ENCODE measurements at regions not wholly inside any gene's neighbourhood (a gene's known extent, or its start where the extent isn't known, plus 50 kb on each side); places are given as distances from the start of the nearest gene placed in this dataset.
"Not testable (repeated sequence)": the region's sequence is repeated elsewhere in the genome, so short reads cannot be mapped to it uniquely, and the experiment has no call there.

- H3K27me3 ChIP-seq (ENCODE audit: control insufficient read depth in 1 of 2, insufficient read depth in 2 of 2, low read length in 2 of 2); H3K27ac ChIP-seq (ENCODE audit: low read length); H3K9me3 ChIP-seq (ENCODE audit: control insufficient read depth in 2 of 2, low read length in 2 of 2); H3K9ac ChIP-seq (ENCODE audit: low read length in 2 of 2); H3K4me1 ChIP-seq (ENCODE audit: control insufficient read depth, insufficient read depth, low read length); H3K4me3 ChIP-seq (ENCODE audit: low read length in 2 of 2): not testable (repeated sequence)
- H3K36me3 ChIP-seq (ENCODE audit: control insufficient read depth in 2 of 2, insufficient read depth in 2 of 2, low read length in 2 of 2): peaks cover 0 to 12% of the 10 kb centered on the region in 2 donors
Measured at GRCh38 chr5:34188001-34188822, 145.2 kb upstream of the C1QTNF3 start.

- peaks cover 0 to 12% of the 10 kb centered on the region in 2 donors for H3K36me3 ChIP-seq (ENCODE audit: control insufficient read depth in 2 of 2, insufficient read depth in 2 of 2, low read length in 2 of 2)
- H3K27ac ChIP-seq (ENCODE audit: low read length); H3K4me1 ChIP-seq (ENCODE audit: control insufficient read depth, insufficient read depth, low read length); H3K27me3 ChIP-seq (ENCODE audit: control insufficient read depth in 1 of 2, insufficient read depth in 2 of 2, low read length in 2 of 2); H3K4me3 ChIP-seq (ENCODE audit: low read length in 2 of 2); H3K9ac ChIP-seq (ENCODE audit: low read length in 2 of 2); H3K9me3 ChIP-seq (ENCODE audit: control insufficient read depth in 2 of 2, low read length in 2 of 2): not testable (repeated sequence)
Measured at GRCh38 chr5:34189246-34189645, 146.2 kb upstream of the C1QTNF3 start.

DNA sequence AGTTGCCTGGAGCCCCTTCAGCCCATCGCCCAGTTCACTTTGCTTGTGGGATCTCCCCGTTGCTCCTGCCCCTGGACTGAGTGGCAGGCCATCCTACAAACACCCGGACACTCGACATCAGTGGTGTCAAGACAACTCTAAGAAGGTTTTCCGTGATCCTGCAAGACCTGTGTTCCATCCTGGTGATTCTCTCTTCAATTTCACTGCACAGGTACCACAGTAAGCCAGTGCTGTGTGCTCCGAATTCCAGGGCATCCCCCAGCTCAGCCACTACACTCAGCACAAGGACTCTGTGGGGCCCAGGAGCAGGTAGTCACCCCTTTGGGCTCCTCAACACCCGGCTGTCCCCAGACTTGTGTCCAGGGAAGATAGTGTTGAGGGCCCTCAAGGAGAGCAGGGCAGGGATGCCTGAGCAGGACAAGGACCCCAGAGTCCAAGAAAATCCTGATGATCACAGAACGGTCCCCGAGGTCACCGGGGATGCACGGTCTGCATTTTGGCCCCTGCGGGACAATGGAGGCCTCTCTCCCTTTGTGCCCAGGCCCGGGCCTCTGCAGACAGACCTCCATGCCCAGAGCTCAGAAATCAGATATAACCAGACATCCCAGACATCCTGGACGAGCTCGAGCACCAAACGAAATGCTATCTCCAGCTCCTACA lies 146.9 kb upstream of the C1QTNF3 start:
- H3K4me3 ChIP-seq (ENCODE audit: low read length in 2 of 2); H3K27me3 ChIP-seq (ENCODE audit: control insufficient read depth in 1 of 2, insufficient read depth in 2 of 2, low read length in 2 of 2); H3K9ac ChIP-seq (ENCODE audit: low read length in 2 of 2); H3K9me3 ChIP-seq (ENCODE audit: control insufficient read depth in 2 of 2, low read length in 2 of 2); H3K4me1 ChIP-seq (ENCODE audit: control insufficient read depth, insufficient read depth, low read length); H3K27ac ChIP-seq (ENCODE audit: low read length): not testable (repeated sequence)
- H3K36me3 ChIP-seq (ENCODE audit: control insufficient read depth in 2 of 2, insufficient read depth in 2 of 2, low read length in 2 of 2): peaks cover 0 to 12% of the 10 kb centered on the region in 2 donors

DNA sequence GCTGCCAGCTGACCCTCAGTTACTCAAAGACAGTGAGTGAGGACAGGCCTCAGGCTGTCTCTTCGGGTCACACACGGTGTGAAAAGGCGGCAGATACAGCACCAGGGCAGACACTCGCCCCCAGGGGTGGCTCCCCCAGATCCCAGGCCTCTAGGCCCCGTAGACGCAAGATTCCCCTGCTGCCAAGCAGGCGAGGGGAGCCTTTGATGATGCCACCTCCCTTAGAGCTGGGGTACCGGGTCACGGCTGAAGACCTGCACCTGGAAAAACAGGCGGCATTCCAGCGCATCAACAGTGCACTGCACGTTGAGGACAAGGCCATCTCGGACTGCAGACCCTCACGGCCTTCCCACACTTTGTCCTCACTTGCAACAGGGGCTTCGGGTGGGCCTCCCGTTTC lies 147.5 kb upstream of the C1QTNF3 start:
- peaks cover 0 to 12% of the 10 kb centered on the region in 2 donors for H3K36me3 ChIP-seq (ENCODE audit: control insufficient read depth in 2 of 2, insufficient read depth in 2 of 2, low read length in 2 of 2)
- not testable (repeated sequence) for H3K27ac ChIP-seq (ENCODE audit: low read length); H3K4me3 ChIP-seq (ENCODE audit: low read length in 2 of 2); H3K9ac ChIP-seq (ENCODE audit: low read length in 2 of 2); H3K27me3 ChIP-seq (ENCODE audit: control insufficient read depth in 1 of 2, insufficient read depth in 2 of 2, low read length in 2 of 2); H3K9me3 ChIP-seq (ENCODE audit: control insufficient read depth in 2 of 2, low read length in 2 of 2); H3K4me1 ChIP-seq (ENCODE audit: control insufficient read depth, insufficient read depth, low read length)

- H3K27me3 ChIP-seq (ENCODE audit: control insufficient read depth in 1 of 2, insufficient read depth in 2 of 2, low read length in 2 of 2); H3K4me1 ChIP-seq (ENCODE audit: control insufficient read depth, insufficient read depth, low read length); H3K9me3 ChIP-seq (ENCODE audit: control insufficient read depth in 2 of 2, low read length in 2 of 2); H3K27ac ChIP-seq (ENCODE audit: low read length); H3K9ac ChIP-seq (ENCODE audit: low read length in 2 of 2); H3K4me3 ChIP-seq (ENCODE audit: low read length in 2 of 2): not testable (repeated sequence)
- peaks cover 0 to 12% of the 10 kb centered on the region in 2 donors for H3K36me3 ChIP-seq (ENCODE audit: control insufficient read depth in 2 of 2, insufficient read depth in 2 of 2, low read length in 2 of 2)
Measured at GRCh38 chr5:34191279-34191744, 148.3 kb upstream of the C1QTNF3 start.

- H3K27ac ChIP-seq (ENCODE audit: low read length); H3K4me1 ChIP-seq (ENCODE audit: control insufficient read depth, insufficient read depth, low read length); H3K4me3 ChIP-seq (ENCODE audit: low read length in 2 of 2); H3K9me3 ChIP-seq (ENCODE audit: control insufficient read depth in 2 of 2, low read length in 2 of 2); H3K9ac ChIP-seq (ENCODE audit: low read length in 2 of 2); H3K27me3 ChIP-seq (ENCODE audit: control insufficient read depth in 1 of 2, insufficient read depth in 2 of 2, low read length in 2 of 2): not testable (repeated sequence)
- H3K36me3 ChIP-seq (ENCODE audit: control insufficient read depth in 2 of 2, insufficient read depth in 2 of 2, low read length in 2 of 2): peaks cover 0 to 12% of the 10 kb centered on the region in 2 donors
Measured at GRCh38 chr5:34192064-34192922, 149.3 kb upstream of the C1QTNF3 start.

DNA sequence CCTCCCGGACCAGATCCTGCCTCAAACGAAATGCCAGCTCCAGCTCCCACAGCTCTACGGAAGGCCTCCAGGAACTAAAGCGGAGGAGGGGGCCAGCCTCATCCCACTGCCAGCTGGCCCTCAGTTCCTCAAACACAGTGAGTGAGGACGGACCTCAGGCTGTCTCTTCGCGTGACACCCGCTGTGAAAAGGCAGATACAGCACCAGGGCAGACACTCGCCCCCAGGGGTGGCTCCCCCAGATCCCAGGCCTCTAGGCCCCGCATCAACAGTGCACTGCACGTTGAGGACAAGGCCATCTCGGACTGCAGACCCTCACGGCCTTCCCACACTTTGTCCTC lies 149.9 kb upstream of the C1QTNF3 start:
- not testable (repeated sequence) for H3K27me3 ChIP-seq (ENCODE audit: control insufficient read depth in 1 of 2, insufficient read depth in 2 of 2, low read length in 2 of 2); H3K9me3 ChIP-seq (ENCODE audit: control insufficient read depth in 2 of 2, low read length in 2 of 2); H3K4me1 ChIP-seq (ENCODE audit: control insufficient read depth, insufficient read depth, low read length); H3K9ac ChIP-seq (ENCODE audit: low read length in 2 of 2); H3K27ac ChIP-seq (ENCODE audit: low read length); H3K4me3 ChIP-seq (ENCODE audit: low read length in 2 of 2)
- H3K36me3 ChIP-seq (ENCODE audit: control insufficient read depth in 2 of 2, insufficient read depth in 2 of 2, low read length in 2 of 2): peaks cover 0 to 12% of the 10 kb centered on the region in 2 donors

- peaks cover 0 to 12% of the 10 kb centered on the region in 2 donors for H3K36me3 ChIP-seq (ENCODE audit: control insufficient read depth in 2 of 2, insufficient read depth in 2 of 2, low read length in 2 of 2)
- H3K9ac ChIP-seq (ENCODE audit: low read length in 2 of 2); H3K27me3 ChIP-seq (ENCODE audit: control insufficient read depth in 1 of 2, insufficient read depth in 2 of 2, low read length in 2 of 2); H3K4me3 ChIP-seq (ENCODE audit: low read length in 2 of 2); H3K4me1 ChIP-seq (ENCODE audit: control insufficient read depth, insufficient read depth, low read length); H3K9me3 ChIP-seq (ENCODE audit: control insufficient read depth in 2 of 2, low read length in 2 of 2); H3K27ac ChIP-seq (ENCODE audit: low read length): not testable (repeated sequence)
Measured at GRCh38 chr5:34193297-34193696, 150.3 kb upstream of the C1QTNF3 start.

DNA sequence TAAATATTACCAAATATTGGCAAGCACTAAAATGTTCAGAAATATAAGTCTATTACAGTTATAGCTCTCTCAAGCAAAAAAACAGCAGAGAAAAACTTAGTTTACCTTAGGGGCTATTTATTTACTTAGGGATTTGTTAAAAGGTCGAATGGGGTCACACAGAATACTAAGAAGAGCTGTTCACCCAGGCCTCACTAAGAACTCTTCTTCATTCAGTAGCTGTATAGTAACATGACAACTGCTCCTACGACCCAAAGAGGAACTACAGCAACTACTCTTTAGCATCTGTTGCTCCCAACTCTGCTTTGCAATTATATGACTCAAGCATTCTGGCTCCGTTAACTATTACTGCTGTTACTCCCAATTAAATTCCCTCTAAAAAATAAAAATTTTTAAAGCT lies 150.8 kb upstream of the C1QTNF3 start:
- H3K27me3 ChIP-seq (ENCODE audit: control insufficient read depth in 1 of 2, insufficient read depth in 2 of 2, low read length in 2 of 2); H3K27ac ChIP-seq (ENCODE audit: low read length); H3K9me3 ChIP-seq (ENCODE audit: control insufficient read depth in 2 of 2, low read length in 2 of 2); H3K4me3 ChIP-seq (ENCODE audit: low read length in 2 of 2); H3K4me1 ChIP-seq (ENCODE audit: control insufficient read depth, insufficient read depth, low read length); H3K9ac ChIP-seq (ENCODE audit: low read length in 2 of 2): not testable (repeated sequence)
- peaks cover 0 to 12% of the 10 kb centered on the region in 2 donors for H3K36me3 ChIP-seq (ENCODE audit: control insufficient read depth in 2 of 2, insufficient read depth in 2 of 2, low read length in 2 of 2)

DNA sequence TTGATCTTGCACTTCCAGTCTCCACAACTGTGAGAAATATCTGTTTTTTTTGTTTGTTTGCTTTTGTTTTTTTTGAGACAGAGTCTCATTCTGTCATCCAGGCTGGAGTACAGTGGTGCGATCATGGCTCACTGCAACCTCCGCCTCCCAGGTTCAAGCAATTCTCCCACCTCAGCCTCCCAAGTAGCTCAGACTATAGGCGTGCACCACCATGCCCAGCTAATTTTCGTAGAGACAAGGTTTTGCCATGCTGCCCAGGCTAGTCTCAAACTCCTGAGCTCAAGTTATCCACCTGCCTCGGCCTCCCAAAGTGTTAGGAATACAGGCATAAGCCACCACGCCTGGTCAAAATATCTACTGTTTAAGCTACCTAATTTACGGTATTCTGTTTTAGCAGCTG lies 153.1 kb upstream of the C1QTNF3 start:
- not testable (repeated sequence) for H3K9ac ChIP-seq (ENCODE audit: low read length in 2 of 2); H3K27me3 ChIP-seq (ENCODE audit: control insufficient read depth in 1 of 2, insufficient read depth in 2 of 2, low read length in 2 of 2); H3K36me3 ChIP-seq (ENCODE audit: control insufficient read depth in 2 of 2, insufficient read depth in 2 of 2, low read length in 2 of 2); H3K4me1 ChIP-seq (ENCODE audit: control insufficient read depth, insufficient read depth, low read length); H3K9me3 ChIP-seq (ENCODE audit: control insufficient read depth in 2 of 2, low read length in 2 of 2); H3K27ac ChIP-seq (ENCODE audit: low read length); H3K4me3 ChIP-seq (ENCODE audit: low read length in 2 of 2)
